T-helper 1 cell treated with Interleukin-12 subunit alpha and Interleukin-12 subunit beta and Interleukin-4 antibody, amounts not matched to agents 30 ng/mL and 1 ng/mL, for 36 hours (primary cell): ENCODE measurements at regions not wholly inside any gene's neighbourhood (a gene's known extent, or its start where the extent isn't known, plus 50 kb on each side); places are given as distances from the start of the nearest gene placed in this dataset.

Experiments
- intact Hi-C: fragments of 100-400 bp; cut with micrococcal nuclease; formaldehyde crosslinking; loops from one replicate; pipeline ENCODE4 v1.15.1; 2024

DNA sequence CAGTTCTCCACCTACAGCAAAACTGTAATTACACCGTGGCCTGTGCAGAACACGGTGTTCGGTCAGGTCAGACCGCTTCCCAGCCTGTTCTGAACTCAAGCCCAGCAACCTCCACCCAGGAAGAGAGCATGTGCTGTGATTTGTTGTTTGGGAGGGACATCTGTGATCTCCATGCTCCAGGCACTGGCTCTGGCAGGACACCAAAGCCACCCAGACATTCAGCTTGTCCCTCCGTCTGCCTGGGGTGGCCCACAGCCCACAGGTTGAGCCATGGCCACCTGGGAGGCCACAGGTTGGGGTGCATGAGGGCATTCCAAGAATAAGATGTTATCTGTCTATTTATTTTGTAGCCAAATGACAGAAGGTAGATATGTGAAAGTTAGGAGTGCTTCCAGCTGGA lies 1091.1 kb downstream of the VRK1 start:
- intact Hi-C loops: no loop called here

DNA sequence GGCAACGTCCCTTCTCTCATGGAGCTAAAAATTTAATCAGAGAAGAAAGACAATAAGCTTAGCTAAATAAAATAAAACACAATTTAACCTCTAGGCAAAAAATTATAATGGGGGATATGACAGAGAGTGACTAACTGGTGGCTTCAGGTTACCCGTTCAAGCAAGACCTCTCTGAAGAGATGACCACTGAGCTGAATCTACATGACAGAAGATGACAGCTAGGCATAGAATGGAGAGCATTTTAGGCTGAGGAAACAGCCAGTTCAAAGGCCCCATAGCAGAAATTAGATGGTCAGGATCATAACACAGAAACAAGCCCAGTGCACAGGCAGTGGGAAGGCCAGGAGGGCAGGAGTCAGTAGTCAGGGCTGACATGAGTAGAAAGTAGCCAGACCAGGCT lies 1094.3 kb downstream of the VRK1 start:
- intact Hi-C loops: no loop called here

GRCh38 chr14:97894552-97894951 lies 1097.4 kb downstream of the VRK1 start:
- intact Hi-C loops: no loop called here

GRCh38 chr14:97900196-97900854 lies 1103.1 kb downstream of the VRK1 start:
- intact Hi-C loops: no loop called here

- intact Hi-C loops: no loop called here
Observed at GRCh38 chr14:97902630-97903029, 1105.4 kb downstream of the VRK1 start.

- intact Hi-C loops: no loop called here
Observed at GRCh38 chr14:97903821-97904220, 1106.6 kb downstream of the VRK1 start.

DNA sequence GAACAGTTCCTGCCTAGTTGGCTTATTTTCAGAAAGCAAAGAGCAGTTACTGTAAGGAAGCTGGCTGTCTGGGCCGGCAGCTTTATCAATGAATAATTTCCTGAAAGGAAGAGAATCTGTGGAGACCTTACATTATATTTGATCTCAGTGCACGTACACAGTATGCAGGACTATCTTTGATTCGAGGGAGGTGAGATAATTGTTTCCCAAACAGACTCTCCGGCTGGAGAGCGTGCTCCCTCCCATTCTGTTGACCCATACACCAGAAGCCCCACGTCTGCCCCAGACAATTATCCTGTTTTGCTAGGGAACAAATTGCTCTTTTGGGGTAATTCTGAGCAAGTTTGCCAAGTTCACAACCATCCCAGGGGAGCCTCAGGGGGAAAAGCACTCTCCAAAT lies 1115.0 kb downstream of the VRK1 start:
- intact Hi-C loops: no loop called here

DNA sequence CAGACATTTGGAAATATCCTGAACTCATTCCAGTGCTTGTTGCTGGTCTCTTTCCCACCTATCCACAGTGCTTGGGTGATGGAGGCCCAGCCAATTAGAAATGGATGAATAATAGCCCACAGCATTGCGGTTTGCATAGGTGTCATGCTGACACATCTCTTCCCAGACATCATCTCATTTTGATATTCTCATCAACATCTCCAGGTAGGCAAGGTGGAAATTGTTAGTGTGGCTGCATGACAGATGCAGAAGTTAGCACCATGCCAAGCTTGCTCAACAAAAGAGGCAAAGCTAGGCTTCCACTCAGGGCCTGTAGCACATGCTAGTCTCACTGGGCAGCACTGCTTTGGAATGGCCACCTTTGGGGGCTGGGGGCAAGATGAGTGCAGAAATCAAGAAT lies 1118.9 kb downstream of the VRK1 start:
- intact Hi-C loops: no loop called here

- intact Hi-C loops: no loop called here
Observed at GRCh38 chr14:97916669-97917568, 1119.7 kb downstream of the VRK1 start.

DNA sequence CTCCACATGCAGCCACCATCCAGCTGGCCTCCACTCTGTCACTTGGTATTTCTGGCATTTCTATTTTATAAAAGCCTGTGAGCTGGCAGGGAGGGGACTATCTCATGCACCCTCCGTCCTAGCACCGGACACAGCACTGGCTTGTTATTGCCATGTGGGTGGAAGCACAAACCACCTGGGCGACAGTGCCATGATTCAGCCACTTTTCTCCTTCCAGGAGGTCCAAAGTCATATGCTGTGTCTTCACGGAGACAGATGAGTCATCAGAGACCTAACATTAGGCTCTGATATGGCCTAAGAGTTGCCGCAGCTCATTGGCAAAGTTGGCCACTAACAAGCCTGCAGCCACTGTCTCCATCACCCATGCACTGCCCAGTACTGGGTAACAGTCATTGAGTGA lies 1123.0 kb downstream of the VRK1 start:
- intact Hi-C loops: no loop called here

DNA sequence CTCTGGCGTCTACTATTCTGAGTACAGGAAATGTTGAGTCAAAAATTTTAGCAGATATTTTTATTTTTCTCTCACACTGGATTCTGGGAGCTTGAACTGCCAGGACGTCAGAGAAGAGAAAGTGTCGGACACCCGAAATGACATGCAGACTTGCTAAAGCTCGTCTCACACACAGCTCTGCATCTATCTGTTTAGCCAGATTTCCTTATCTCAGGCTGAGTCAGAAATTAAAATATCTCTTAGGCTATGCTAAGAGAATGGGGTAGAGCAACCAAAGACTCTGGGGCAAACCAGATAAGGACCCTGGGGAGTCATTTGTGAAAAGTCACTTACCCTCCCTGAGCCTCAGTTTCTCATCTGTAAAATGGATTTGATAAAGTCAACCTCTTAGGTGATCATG lies 1124.1 kb downstream of the VRK1 start:
- intact Hi-C loops: no loop called here

GRCh38 chr14:97924922-97925613 lies 1127.9 kb downstream of the VRK1 start:
- intact Hi-C loops: no loop called here

- intact Hi-C loops: no loop called here
Observed at GRCh38 chr14:97930166-97930565, 1133.0 kb downstream of the VRK1 start.

DNA sequence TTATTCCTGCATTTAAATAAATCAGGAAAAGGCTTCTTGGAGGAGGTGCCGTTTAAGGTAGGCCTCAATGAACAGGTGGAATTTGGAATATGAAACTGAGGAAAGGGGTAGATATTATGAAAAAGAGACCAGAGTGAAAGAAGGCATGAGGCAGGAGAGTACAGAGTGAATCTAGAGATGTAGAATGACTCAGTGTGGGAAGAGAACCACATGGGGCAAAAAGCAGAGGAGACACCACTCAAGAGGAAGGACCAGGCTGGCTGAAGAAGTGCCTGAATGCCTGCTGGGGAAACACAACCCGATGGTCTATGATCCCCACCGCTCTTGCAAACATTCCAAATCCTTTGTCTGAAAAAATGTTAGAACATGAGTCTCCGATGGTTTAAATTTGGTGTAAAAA lies 1134.1 kb downstream of the VRK1 start:
- intact Hi-C loops: no loop called here

DNA sequence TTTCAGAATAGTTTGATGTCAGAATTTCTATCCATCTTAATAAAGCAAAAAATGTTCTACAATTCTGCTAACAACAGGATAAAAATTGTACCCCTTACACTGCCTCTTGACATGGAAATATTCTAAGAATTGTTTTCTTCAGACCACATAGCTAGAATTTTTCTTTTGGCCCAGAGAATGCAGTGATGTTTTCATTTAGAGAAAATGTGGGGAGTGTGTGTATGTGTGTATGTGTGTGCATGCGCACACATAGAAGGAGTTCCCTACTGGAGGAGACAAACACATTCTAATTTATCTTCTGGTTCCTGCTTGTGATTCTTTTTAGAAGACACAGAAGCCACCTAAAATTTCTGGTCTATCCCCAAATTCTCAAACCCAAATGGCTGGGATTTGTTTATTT lies 1145.7 kb downstream of the VRK1 start:
- intact Hi-C loops: no loop called here

DNA sequence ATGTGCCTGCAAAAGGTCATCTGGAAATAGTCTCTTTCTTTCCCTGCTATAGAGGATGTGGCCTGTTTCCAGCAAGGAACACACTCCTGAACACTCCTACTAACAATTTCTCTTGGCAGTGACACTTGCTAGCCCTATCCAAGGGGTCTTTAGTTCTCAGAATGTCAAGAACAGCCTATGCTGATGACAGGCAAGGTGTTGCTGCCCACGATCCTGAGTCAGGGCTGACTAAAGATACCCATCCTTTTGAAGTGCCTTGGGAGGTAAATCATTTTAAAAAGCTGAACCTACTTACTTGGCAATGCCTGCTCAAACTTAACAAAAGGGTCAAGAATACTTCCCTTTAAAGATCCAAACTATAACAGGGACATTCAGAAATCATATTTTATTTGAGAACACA lies 1146.4 kb downstream of the VRK1 start:
- intact Hi-C loops: no loop called here

- intact Hi-C loops: no loop called here
Observed at GRCh38 chr14:97944380-97944779, 1147.2 kb downstream of the VRK1 start.

- intact Hi-C loops: no loop called here
Observed at GRCh38 chr14:97945631-97946030, 1148.4 kb downstream of the VRK1 start.

DNA sequence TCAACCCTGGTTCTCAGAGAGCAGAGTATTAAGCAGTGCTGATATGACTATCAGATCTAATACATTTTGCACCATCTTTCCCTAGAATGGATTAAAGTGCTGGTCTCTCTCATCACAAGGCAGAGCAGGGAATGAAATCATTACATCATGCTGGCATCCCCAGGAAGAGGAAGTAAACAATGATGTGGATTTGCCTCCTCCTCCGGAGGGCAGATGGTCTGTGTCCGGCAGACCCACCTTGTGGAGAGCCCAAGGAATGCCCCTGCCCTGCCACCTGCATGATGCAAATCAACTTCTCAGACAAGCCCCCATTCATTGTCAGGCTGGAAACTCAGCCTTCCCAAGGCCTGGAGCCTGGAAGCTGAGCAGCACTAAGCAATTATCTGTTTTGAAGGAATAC lies 1149.1 kb downstream of the VRK1 start:
- intact Hi-C loops: no loop called here

DNA sequence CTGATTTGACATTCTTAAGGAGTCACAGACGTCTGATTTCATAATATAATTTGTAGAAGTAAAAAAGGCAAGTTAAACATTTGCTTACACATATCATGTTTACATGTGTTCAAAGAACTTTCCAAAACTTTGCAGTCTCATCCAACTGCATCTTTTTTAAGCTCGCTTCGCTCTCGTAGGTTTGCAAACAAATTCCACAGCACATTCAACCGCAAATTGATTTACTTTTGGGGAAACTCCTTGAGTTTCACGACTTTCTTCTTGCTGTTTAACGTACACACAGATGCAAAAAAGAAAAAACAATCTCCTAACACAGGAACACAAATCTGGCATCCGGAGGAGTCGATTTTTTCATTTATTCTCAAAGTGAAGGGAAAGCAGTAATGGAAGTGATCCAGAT lies 1149.5 kb downstream of the VRK1 start:
- intact Hi-C loops: no loop called here

DNA sequence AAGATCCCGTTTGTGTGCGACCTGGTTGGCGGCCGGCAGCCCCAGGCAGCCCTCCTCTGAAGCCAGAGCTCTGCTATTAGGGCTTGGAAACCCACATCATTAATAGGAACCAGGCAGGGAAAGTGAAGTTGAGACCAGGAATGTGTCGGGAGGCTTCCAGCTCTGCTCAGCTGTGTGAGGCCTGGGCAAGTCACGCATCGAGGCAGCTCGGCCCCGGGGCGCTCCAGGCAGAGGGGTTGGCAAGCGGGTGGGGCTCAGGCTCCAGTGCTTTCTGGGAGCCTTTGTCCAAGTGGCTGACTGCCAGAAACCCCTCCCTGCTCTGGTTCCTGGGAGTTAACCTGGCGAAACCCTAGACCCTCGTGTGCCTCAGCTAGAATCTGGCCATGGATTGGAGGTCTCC lies 1151.7 kb downstream of the VRK1 start:
- intact Hi-C loops: no loop called here

GRCh38 chr14:97956581-97957340 lies 1159.6 kb downstream of the VRK1 start:
- intact Hi-C loops: no loop called here
